HepG2 (cell line): ENCODE measurements at regions not wholly inside any gene's neighbourhood (a gene's known extent, or its start where the extent isn't known, plus 50 kb on each side); places are given as distances from the start of the nearest gene placed in this dataset.

Experiments
- ATAC-seq: fragments of 200-7000 bp; cut with Tn5 transposase; 3 replicates; pipeline ENCODE4 v1.9.1; 2020; ENCODE audit warnings: mild to moderate bottlenecking, moderate library complexity
- BruUV-seq: library from RNA; stranded (reverse); fragments of 400-500 nt; replicated peaks from 2 replicates; lab custom pipeline; 2021; lab: Mats Ljungman, UMichigan
- CTCF ChIA-PET: fragments of 300-600 bp; formaldehyde crosslinking; extraction: SDS; loops from one replicate; lab custom pipeline; 2021; ENCODE audit warnings: low total read pairs, inconsistent platforms, low intra/inter-chr PET ratio; lab: Yijun Ruan, JAX
- POLR2A ChIA-PET: fragments of 350-600 bp; sonication (Branson Sonifier 250); formaldehyde crosslinking; loops from one replicate; lab custom pipeline; 2020; ENCODE audit warnings: antibody characterized with exemption, inconsistent platforms; lab: Yijun Ruan, JAX
- DNase-seq: peaks from one replicate; pipeline ENCODE4 v3.0.0-alpha.2; 2015; ENCODE audit warnings: low spot score
- FAIRE-seq: peaks from 3 replicates; lab custom pipeline; 2011; peaks lifted over from hg19 to GRCh38; lab: Jason Lieb, UNC
- H2AFZ ChIP-seq: one replicate; pipeline ENCODE4 v1.6.1; 2011; ENCODE audit warnings: low read length, inconsistent platforms
- H3K27ac ChIP-seq: fragments of 300-600 bp; 3 replicates; pipeline ENCODE4 v1.8.0; 2011; ENCODE audit warnings: mixed run types, mild to moderate bottlenecking, mixed read lengths, low read length, inconsistent platforms; ENCODE audit not compliant: insufficient read depth; ENCODE audit errors: extremely low read length
- H3K27me3 ChIP-seq, 2 experiments: fragments of 200-600 bp in 1 of 2; 2 replicates in 1 of 2; 3 replicates in 1 of 2; pipeline versions ENCODE4 v1.6.0 to v1.8.0; 2011; ENCODE audit warnings: low read length in 2 of 2, mild to moderate bottlenecking in 2 of 2, moderate library complexity in 2 of 2, inconsistent platforms in 1 of 2; ENCODE audit not compliant: insufficient read depth in 2 of 2, control insufficient read depth in 1 of 2
- H3K36me3 ChIP-seq, 2 experiments: fragments of 200-600 bp in 1 of 2; replicated peaks in 1 of 2; 2 replicates in 1 of 2; 3 replicates in 1 of 2; pipeline versions ENCODE4 v1.5.1 to v1.8.0; 2011; ENCODE audit warnings: low read length in 2 of 2, inconsistent platforms in 1 of 2; ENCODE audit not compliant: insufficient read depth in 2 of 2, control insufficient read depth in 1 of 2
- H3K4me1 ChIP-seq: 2 replicates; pipeline ENCODE4 v1.5.1; 2012; ENCODE audit warnings: low read length, inconsistent platforms; ENCODE audit not compliant: insufficient read depth
- H3K4me2 ChIP-seq: 2 replicates; pipeline ENCODE4 v1.6.0; 2011; ENCODE audit warnings: low read depth, low read length, inconsistent platforms
- H3K4me3 ChIP-seq, 3 experiments: fragments of 200-600 bp in 1 of 3; sonication (generic), shearing (Covaris generic) in 1 of 3; replicated peaks in 1 of 3; 2 replicates each; pipeline ENCODE4 v1.5.1; 2011 to 2016; ENCODE audit warnings: low read length in 3 of 3, inconsistent platforms in 2 of 3, low read depth in 2 of 3, mild to moderate bottlenecking in 2 of 3, control low read depth in 1 of 3, mixed read lengths in 1 of 3; ENCODE audit not compliant: insufficient read depth in 1 of 3
- H3K79me2 ChIP-seq: one replicate; pipeline ENCODE4 v1.6.1; 2011; ENCODE audit warnings: low read length, inconsistent platforms; ENCODE audit not compliant: insufficient read depth
- H3K9ac ChIP-seq: 2 replicates; pipeline ENCODE4 v1.6.0; 2011; ENCODE audit warnings: mild to moderate bottlenecking, low read depth, low read length, inconsistent platforms; ENCODE audit not compliant: insufficient read depth
- H3K9me3 ChIP-seq: 2 replicates; pipeline ENCODE4 v1.5.1; 2012; ENCODE audit warnings: mild to moderate bottlenecking, low read length
- H4K20me1 ChIP-seq: 2 replicates; pipeline ENCODE4 v1.6.0; 2011; ENCODE audit warnings: inconsistent platforms, mild to moderate bottlenecking, low read length, moderate library complexity; ENCODE audit not compliant: insufficient read depth
- ARNT ChIP-seq: fragments of 450-650 bp; IDR thresholded peaks from 2 replicates; pipeline ENCODE4 v1.6.1; 2017
- KAT7 ChIP-seq: IDR thresholded peaks from 2 replicates; pipeline ENCODE4 v1.6.1; 2018; ENCODE audit warnings: borderline replicate concordance, missing compliant biosample characterization
- PRPF4 ChIP-seq: fragments of 200-400 bp; formaldehyde crosslinking; IDR thresholded peaks from 2 replicates; pipeline ENCODE4 v1.6.1; 2016; ENCODE audit warnings: low read length, low read depth; ENCODE audit not compliant: poor library complexity, severe bottlenecking
- TEAD3 ChIP-seq: optimal IDR thresholded peaks from 2 replicates; pipeline ENCODE3; 2016; ENCODE audit warnings: borderline replicate concordance
- TFAP4 ChIP-seq: sonication (generic); IDR thresholded peaks from 2 replicates; pipeline ENCODE4 v1.6.1; 2016; ENCODE audit warnings: low read depth, borderline replicate concordance
- ZBTB7B ChIP-seq: sonication (generic); formaldehyde crosslinking; IDR thresholded peaks from 2 replicates; pipeline ENCODE4 v1.4.0; 2020; ENCODE audit warnings: missing genetic modification reagents
- ZC3H13 ChIP-seq: sonication (generic); formaldehyde crosslinking; IDR thresholded peaks from 2 replicates; pipeline ENCODE4 v1.8.1; 2023; ENCODE audit warnings: mild to moderate bottlenecking, missing genetic modification reagents, moderate library complexity
- ZNF383 ChIP-seq: sonication (generic); formaldehyde crosslinking; IDR thresholded peaks from 2 replicates; pipeline ENCODE4 v1.4.0; 2020; ENCODE audit warnings: missing genetic modification reagents, mild to moderate bottlenecking, borderline replicate concordance
- ZNF557 ChIP-seq: sonication (generic); formaldehyde crosslinking; IDR thresholded peaks from 2 replicates; pipeline ENCODE4 v1.4.0; 2020; ENCODE audit warnings: missing genetic modification reagents
- ZNF879 ChIP-seq: sonication (generic); formaldehyde crosslinking; IDR thresholded peaks from 2 replicates; pipeline ENCODE4 v1.8.1; 2023; ENCODE audit warnings: missing genetic modification reagents
- ZXDC ChIP-seq: sonication (generic); formaldehyde crosslinking; IDR thresholded peaks from 2 replicates; pipeline ENCODE4 v1.5.0; 2020; ENCODE audit warnings: mild to moderate bottlenecking, missing genetic modification reagents
- in situ Hi-C: cut with HindIII; loops from 2 replicates; pipeline ENCODE4 v1.10.0; 2017; ENCODE audit warnings: low pct_unique_long_range_greater_than_20kb; ENCODE audit not compliant: extremely low pct_ligation_motif_present
- intact Hi-C: fragments of 100-400 bp; cut with micrococcal nuclease; formaldehyde crosslinking; loops from one replicate; pipeline ENCODE4 v1.10.0; 2022; ENCODE audit not compliant: unreplicated experiment

GRCh38 chr13:79771493-79771892, 290.5 kb downstream of the NDFIP2 start:
- no peaks in the 10 kb centered on the region for H3K27me3 ChIP-seq
- no peaks in the 10 kb centered on the region for H3K36me3 ChIP-seq
- H3K9ac ChIP-seq, result no peak overlapping the region
- POLR2A ChIA-PET, result no interaction called here
- DNase-seq, result no peak
- no peaks in the 10 kb centered on the region for H4K20me1 ChIP-seq
- H3K79me2 ChIP-seq, result no peaks in the 10 kb centered on the region
- CTCF ChIA-PET, result no interaction called here
- H3K9me3 ChIP-seq, result no peaks in the 10 kb centered on the region
- intact Hi-C loops (no loop called here), in situ Hi-C loops (no loop called here)
- no peak for ATAC-seq
- no peak overlapping the region for H2AFZ ChIP-seq
- no TSS peak for BruUV-seq
- no peak overlapping the region for H3K4me2 ChIP-seq
- no peak for TF ChIP-seq ARNT
- TF ChIP-seq ZNF557 (CRISPR knock-in tag), result no peak
- TF ChIP-seq ZBTB7B (CRISPR knock-in tag), result no peak
- no peak for TF ChIP-seq ZC3H13 (CRISPR knock-in tag)
- TF ChIP-seq TFAP4, result no peak
- TF ChIP-seq KAT7 (CRISPR knock-in tag), result no peak
- no peak for TF ChIP-seq ZXDC (CRISPR knock-in tag)
- no peak for TF ChIP-seq ZNF879 (CRISPR knock-in tag)
- TF ChIP-seq PRPF4, result no peak
- no peak for TF ChIP-seq TEAD3
- no peak for TF ChIP-seq ZNF383
- no peaks in the 10 kb centered on the region for H3K4me1 ChIP-seq
- H3K27ac ChIP-seq, result no peak overlapping the region
- H3K4me3 ChIP-seq, result no peak overlapping the region
- no peak for FAIRE-seq
